HFFc6 (cell line): ENCODE measurements at regions not wholly inside any gene's neighbourhood (a gene's known extent, or its start where the extent isn't known, plus 50 kb on each side); places are given as distances from the start of the nearest gene placed in this dataset.

Source experiments
- DNase-seq: peaks from one replicate; pipeline ENCODE4 v3.0.0-alpha.2; 2018
- H3K27ac Mint-ChIP-seq: 2 replicates; pipeline ENCODE4 v1.8.0; 2020; ENCODE audit warnings: mild to moderate bottlenecking, mixed read lengths
- H3K27me3 Mint-ChIP-seq: 2 replicates; pipeline ENCODE4 v1.8.0; 2021; ENCODE audit warnings: mild to moderate bottlenecking, moderate library complexity, mixed read lengths; ENCODE audit not compliant: insufficient read depth
- H3K36me3 Mint-ChIP-seq: 2 replicates; pipeline ENCODE4 v1.8.0; 2021; ENCODE audit warnings: low read depth, mixed read lengths
- H3K4me1 Mint-ChIP-seq: 2 replicates; pipeline ENCODE4 v1.8.0; 2020; ENCODE audit warnings: low read depth, mixed read lengths
- H3K4me3 Mint-ChIP-seq: 2 replicates; pipeline ENCODE4 v1.8.0; 2020; ENCODE audit warnings: mild to moderate bottlenecking, moderate library complexity, mixed read lengths
- H3K9me3 Mint-ChIP-seq: 2 replicates; pipeline ENCODE4 v1.8.0; 2020; ENCODE audit warnings: mild to moderate bottlenecking, mixed read lengths
- TF ChIP-seq, protein P1 (sequence below): fragments of 200-600 bp; sonication (generic); IDR thresholded peaks from 2 replicates; pipeline ENCODE4 v1.5.0; 2021; ENCODE audit warnings: antibody characterized with exemption, mild to moderate bottlenecking

DNA sequence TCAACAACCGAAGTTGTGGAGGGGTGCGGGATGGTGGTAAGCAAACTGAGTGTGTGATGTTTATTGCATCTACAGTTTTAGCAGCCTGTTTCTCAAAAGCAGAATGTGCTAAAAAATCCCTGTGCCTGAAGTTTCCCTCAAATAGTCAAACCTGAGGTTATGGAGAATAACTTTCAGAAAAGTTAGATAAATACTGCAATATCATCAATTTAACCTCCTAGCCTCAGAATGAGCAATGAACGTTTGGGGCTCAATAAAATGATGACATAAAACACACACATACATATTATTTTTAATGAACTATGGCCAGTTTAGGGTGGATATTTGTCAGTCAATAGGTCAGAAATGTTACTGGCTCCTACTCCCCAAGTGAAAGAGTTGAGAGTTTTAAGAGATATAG lies 201.6 kb downstream of the SEMA6D start:
- H3K9me3 Mint-ChIP-seq = no peaks in the 10 kb centered on the region
- DNase-seq = no peak
- no peak overlapping the region for H3K27ac Mint-ChIP-seq
- TF ChIP-seq, protein P1, sequence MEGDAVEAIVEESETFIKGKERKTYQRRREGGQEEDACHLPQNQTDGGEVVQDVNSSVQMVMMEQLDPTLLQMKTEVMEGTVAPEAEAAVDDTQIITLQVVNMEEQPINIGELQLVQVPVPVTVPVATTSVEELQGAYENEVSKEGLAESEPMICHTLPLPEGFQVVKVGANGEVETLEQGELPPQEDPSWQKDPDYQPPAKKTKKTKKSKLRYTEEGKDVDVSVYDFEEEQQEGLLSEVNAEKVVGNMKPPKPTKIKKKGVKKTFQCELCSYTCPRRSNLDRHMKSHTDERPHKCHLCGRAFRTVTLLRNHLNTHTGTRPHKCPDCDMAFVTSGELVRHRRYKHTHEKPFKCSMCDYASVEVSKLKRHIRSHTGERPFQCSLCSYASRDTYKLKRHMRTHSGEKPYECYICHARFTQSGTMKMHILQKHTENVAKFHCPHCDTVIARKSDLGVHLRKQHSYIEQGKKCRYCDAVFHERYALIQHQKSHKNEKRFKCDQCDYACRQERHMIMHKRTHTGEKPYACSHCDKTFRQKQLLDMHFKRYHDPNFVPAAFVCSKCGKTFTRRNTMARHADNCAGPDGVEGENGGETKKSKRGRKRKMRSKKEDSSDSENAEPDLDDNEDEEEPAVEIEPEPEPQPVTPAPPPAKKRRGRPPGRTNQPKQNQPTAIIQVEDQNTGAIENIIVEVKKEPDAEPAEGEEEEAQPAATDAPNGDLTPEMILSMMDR = no peak
- no peaks in the 10 kb centered on the region for H3K27me3 Mint-ChIP-seq
- no peak overlapping the region for H3K4me3 Mint-ChIP-seq
- no peaks in the 10 kb centered on the region for H3K4me1 Mint-ChIP-seq
- no peaks in the 10 kb centered on the region for H3K36me3 Mint-ChIP-seq

DNA sequence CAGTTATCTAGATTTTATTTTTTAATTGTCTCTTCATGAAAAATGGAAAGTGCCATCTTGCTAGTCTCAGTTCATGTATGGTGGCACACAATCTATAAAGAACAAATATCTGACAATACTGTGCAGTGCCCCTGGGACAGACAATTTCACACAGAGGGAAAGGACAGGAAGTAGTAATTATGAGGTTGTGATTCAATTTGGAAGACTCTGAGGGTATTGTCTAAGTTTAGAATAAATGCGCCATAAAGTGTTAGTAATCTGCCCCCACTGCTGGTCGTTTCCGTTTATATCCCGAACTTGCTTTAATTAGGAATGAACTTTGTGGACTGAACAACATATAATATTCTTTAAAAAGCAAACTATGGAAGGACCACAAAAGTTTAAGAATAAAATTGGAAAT lies 196.4 kb upstream of the SLC24A5 start:
- Mint-ChIP-seq H3K27me3 (no peaks in the 10 kb centered on the region; the same call in 1 of the 2 replicates), H3K9me3 (no peaks in the 10 kb centered on the region), H3K4me3 (no peak overlapping the region), H3K36me3 (no peaks in the 10 kb centered on the region), H3K27ac (no peak overlapping the region), H3K4me1 (no peaks in the 10 kb centered on the region)
- no peak for DNase-seq
- TF ChIP-seq, protein P1 = no peak

GRCh38 chr15:47929138-47929803 lies 191.5 kb upstream of the SLC24A5 start:
- H3K4me3 Mint-ChIP-seq = no peak overlapping the region
- no peak for DNase-seq
- no peaks in the 10 kb centered on the region for H3K4me1 Mint-ChIP-seq
- H3K27me3 Mint-ChIP-seq = no peaks in the 10 kb centered on the region; the same call in 1 of the 2 replicates
- H3K27ac Mint-ChIP-seq = no peak overlapping the region
- no peaks in the 10 kb centered on the region for H3K9me3 Mint-ChIP-seq
- no peaks in the 10 kb centered on the region for H3K36me3 Mint-ChIP-seq
- TF ChIP-seq, protein P1 = no peak

DNA sequence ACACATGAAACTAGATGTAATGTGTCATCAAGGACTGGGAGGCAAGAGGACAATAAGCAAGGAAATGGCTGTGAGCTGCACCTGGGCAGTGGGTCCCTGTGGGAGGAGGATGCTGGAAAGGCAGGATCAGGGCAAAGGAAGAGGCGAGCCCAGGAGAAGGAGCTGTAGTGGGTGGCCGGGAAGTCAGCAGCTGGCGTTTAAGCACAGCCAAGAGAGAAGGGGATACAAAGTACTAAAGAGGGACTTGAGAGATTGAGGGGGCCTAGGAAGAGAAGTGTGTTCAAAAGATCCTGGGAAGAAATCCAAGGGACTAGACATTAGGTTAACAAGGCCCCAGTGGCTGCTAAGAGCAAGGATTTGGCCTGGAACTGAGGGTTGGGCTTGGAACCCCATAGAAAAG lies 188.5 kb upstream of the SLC24A5 start:
- no peak for DNase-seq
- no peaks in the 10 kb centered on the region for H3K4me1 Mint-ChIP-seq
- H3K36me3 Mint-ChIP-seq = no peaks in the 10 kb centered on the region
- H3K9me3 Mint-ChIP-seq = no peaks in the 10 kb centered on the region
- TF ChIP-seq, protein P1 = no peak
- H3K27ac Mint-ChIP-seq = no peak overlapping the region
- peaks cover 1% of the 10 kb centered on the region for H3K27me3 Mint-ChIP-seq
- H3K4me3 Mint-ChIP-seq = no peak overlapping the region

GRCh38 chr15:47932951-47933641 lies 187.7 kb upstream of the SLC24A5 start:
- Mint-ChIP-seq H3K27ac (no peak overlapping the region), H3K9me3 (no peaks in the 10 kb centered on the region), H3K4me3 (no peak overlapping the region), H3K27me3 (peaks cover 1% of the 10 kb centered on the region), H3K4me1 (no peaks in the 10 kb centered on the region), H3K36me3 (no peaks in the 10 kb centered on the region)
- DNase-seq = no peak
- TF ChIP-seq, protein P1 = no peak
